ENCODE measurements at regions not wholly inside any gene's neighbourhood (a gene's known extent, or its start where the extent isn't known, plus 50 kb on each side); places are given as distances from the start of the nearest gene placed in this dataset.

DNA sequence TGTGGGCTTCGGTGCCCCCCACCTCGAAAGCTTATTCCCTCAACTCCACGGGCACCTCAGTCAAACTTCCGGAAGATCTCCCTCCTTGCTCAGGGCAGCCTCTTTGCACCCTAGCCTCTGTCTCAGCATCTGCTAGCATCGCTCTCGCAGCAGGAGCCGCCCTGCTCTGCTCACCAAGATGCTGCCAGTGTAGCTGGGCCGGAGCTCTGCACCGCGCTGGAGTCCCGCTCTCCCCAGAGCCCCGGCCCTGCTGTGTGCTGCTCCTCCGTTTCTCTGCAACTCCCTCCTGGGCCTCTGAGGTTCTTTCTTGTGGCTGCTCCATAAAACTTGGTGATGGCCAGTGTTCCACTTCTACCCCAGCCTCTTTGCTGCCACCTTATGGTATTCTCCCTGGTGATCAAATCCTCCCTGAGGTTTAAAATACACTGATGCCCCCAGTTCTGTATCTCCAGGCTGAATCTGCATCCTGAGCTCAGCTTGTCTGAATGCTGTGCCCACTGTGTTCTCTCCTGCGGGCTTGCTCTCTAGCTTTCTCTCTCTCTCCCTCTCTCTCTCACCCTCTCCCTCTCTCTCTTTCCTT, 198.0 kb downstream of the UQCRFS1 start:
- H3K4me3 ChIP-seq (ENCODE audit: low read length, poor library complexity, severe bottlenecking): no peak overlapping the region
- H3K9me2 ChIP-seq (replicated peaks; ENCODE audit: low read depth, low read length): no peaks in the 10 kb centered on the region
- H3F3A ChIP-seq (ENCODE audit: low read depth): no peaks in the 10 kb centered on the region
- no peak for TF ChIP-seq EZH2phosphoT487 (IDR thresholded peaks at IDR 0.05; ENCODE audit: borderline replicate concordance)
- TF ChIP-seq, protein P1, sequence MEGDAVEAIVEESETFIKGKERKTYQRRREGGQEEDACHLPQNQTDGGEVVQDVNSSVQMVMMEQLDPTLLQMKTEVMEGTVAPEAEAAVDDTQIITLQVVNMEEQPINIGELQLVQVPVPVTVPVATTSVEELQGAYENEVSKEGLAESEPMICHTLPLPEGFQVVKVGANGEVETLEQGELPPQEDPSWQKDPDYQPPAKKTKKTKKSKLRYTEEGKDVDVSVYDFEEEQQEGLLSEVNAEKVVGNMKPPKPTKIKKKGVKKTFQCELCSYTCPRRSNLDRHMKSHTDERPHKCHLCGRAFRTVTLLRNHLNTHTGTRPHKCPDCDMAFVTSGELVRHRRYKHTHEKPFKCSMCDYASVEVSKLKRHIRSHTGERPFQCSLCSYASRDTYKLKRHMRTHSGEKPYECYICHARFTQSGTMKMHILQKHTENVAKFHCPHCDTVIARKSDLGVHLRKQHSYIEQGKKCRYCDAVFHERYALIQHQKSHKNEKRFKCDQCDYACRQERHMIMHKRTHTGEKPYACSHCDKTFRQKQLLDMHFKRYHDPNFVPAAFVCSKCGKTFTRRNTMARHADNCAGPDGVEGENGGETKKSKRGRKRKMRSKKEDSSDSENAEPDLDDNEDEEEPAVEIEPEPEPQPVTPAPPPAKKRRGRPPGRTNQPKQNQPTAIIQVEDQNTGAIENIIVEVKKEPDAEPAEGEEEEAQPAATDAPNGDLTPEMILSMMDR (conservative IDR thresholded peaks at IDR 0.05; ENCODE audit: low read length): no peak
- H3K79me2 ChIP-seq (ENCODE audit: insufficient read depth, low read length): no peaks in the 10 kb centered on the region
- H3K4me2 ChIP-seq (ENCODE audit: low read depth, low read length, poor library complexity, severe bottlenecking): no peak overlapping the region
- no peak overlapping the region for H2AFZ ChIP-seq (ENCODE audit: low read length)
- H4K20me1 ChIP-seq (ENCODE audit: insufficient read depth, low read length, poor library complexity, severe bottlenecking): no peaks in the 10 kb centered on the region
- H3K36me3 ChIP-seq (ENCODE audit: insufficient read depth, low read length): no peaks in the 10 kb centered on the region
- peaks cover 5% of the 10 kb centered on the region; the same call in 1 of the 2 replicates for H3K9me3 ChIP-seq (ENCODE audit: insufficient read depth, low read depth, low read length)
- no peaks in the 10 kb centered on the region for H3K27me3 ChIP-seq (ENCODE audit: insufficient read depth, low read length, poor library complexity, severe bottlenecking)
- no peaks in the 10 kb centered on the region for H3K4me1 ChIP-seq (ENCODE audit: insufficient read depth, low read length, poor library complexity, severe bottlenecking)
- H3K9ac ChIP-seq (ENCODE audit: low read depth, low read length, poor library complexity, severe bottlenecking): no peak overlapping the region

DNA sequence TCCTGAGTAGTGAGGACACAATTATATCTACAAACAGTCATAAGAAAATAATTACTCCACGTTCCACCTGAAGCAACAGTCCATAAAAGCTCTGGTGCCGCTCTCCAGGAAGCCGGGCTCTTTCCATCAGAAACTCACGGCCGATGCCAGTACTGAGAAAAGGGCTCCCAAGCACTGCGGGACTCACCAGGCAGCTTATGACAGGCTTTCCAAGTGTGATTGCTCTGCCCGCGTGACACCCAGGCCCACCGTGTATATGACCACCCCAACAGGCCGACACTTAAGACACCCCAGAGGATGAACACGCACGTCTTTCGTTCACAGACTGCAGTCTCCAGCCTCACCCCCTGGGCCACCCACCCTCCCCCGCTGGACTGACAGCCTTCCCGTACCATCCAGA, 199.0 kb downstream of the UQCRFS1 start:
- no peaks in the 10 kb centered on the region for H3K4me1 ChIP-seq (ENCODE audit: insufficient read depth, low read length, poor library complexity, severe bottlenecking)
- H3K79me2 ChIP-seq (ENCODE audit: insufficient read depth, low read length): no peaks in the 10 kb centered on the region
- H3K4me2 ChIP-seq (ENCODE audit: low read depth, low read length, poor library complexity, severe bottlenecking): no peak overlapping the region
- peaks cover 5% of the 10 kb centered on the region; the same call in 1 of the 2 replicates for H3K9me3 ChIP-seq (ENCODE audit: insufficient read depth, low read depth, low read length)
- TF ChIP-seq EZH2phosphoT487 (IDR thresholded peaks at IDR 0.05; ENCODE audit: borderline replicate concordance): no peak
- TF ChIP-seq, protein P1 (conservative IDR thresholded peaks at IDR 0.05; ENCODE audit: low read length): no peak
- H2AFZ ChIP-seq (ENCODE audit: low read length): no peak overlapping the region
- H3K4me3 ChIP-seq (ENCODE audit: low read length, poor library complexity, severe bottlenecking): no peak overlapping the region
- H3F3A ChIP-seq (ENCODE audit: low read depth): no peaks in the 10 kb centered on the region
- no peak overlapping the region for H3K9ac ChIP-seq (ENCODE audit: low read depth, low read length, poor library complexity, severe bottlenecking)
- no peaks in the 10 kb centered on the region for H4K20me1 ChIP-seq (ENCODE audit: insufficient read depth, low read length, poor library complexity, severe bottlenecking)
- no peaks in the 10 kb centered on the region for H3K36me3 ChIP-seq (ENCODE audit: insufficient read depth, low read length)
- H3K9me2 ChIP-seq (replicated peaks; ENCODE audit: low read depth, low read length): no peaks in the 10 kb centered on the region
- no peaks in the 10 kb centered on the region for H3K27me3 ChIP-seq (ENCODE audit: insufficient read depth, low read length, poor library complexity, severe bottlenecking)

DNA sequence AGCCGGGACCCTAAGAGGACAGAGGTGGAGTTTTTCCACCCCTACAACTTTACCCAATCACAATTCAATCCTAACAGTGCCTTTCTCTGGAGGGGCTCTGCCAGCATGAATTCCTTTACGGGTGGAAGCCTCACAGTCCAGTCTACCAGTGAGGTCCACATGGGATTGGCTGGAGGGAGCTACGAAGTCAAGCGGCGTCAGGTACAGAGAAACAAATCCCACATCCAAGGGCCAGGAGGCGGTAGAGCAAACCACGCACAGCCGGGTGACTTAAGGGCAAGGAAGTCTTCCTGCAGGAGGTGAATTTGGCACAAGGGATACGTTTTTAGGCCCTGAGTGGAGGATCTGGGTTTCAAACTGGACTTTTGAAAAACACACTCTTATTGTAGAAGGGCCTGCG, 199.6 kb downstream of the UQCRFS1 start:
- peaks cover 5% of the 10 kb centered on the region; the same call in 1 of the 2 replicates for H3K9me3 ChIP-seq (ENCODE audit: insufficient read depth, low read depth, low read length)

More for the DNA sequence above, 199.6 kb downstream of the UQCRFS1 start:
- Histone ChIP-seq H3K9me2 (replicated peaks; ENCODE audit: low read depth, low read length) (no peaks in the 10 kb centered on the region), H3K4me1 (ENCODE audit: insufficient read depth, low read length, poor library complexity, severe bottlenecking) (no peaks in the 10 kb centered on the region), H3K9ac (ENCODE audit: low read depth, low read length, poor library complexity, severe bottlenecking) (no peak overlapping the region), H3K4me2 (ENCODE audit: low read depth, low read length, poor library complexity, severe bottlenecking) (no peak overlapping the region), H3K79me2 (ENCODE audit: insufficient read depth, low read length) (no peaks in the 10 kb centered on the region), H3K27me3 (ENCODE audit: insufficient read depth, low read length, poor library complexity, severe bottlenecking) (no peaks in the 10 kb centered on the region), H3K4me3 (ENCODE audit: low read length, poor library complexity, severe bottlenecking) (no peak overlapping the region), H3K36me3 (ENCODE audit: insufficient read depth, low read length) (no peaks in the 10 kb centered on the region), H2AFZ (ENCODE audit: low read length) (no peak overlapping the region), H4K20me1 (ENCODE audit: insufficient read depth, low read length, poor library complexity, severe bottlenecking) (no peaks in the 10 kb centered on the region), H3F3A (ENCODE audit: low read depth) (no peaks in the 10 kb centered on the region)
- TF ChIP-seq, protein P1 (conservative IDR thresholded peaks at IDR 0.05; ENCODE audit: low read length): no peak
- TF ChIP-seq EZH2phosphoT487 (IDR thresholded peaks at IDR 0.05; ENCODE audit: borderline replicate concordance): no peak

All from Loucy (cell line).